ENCODE measurements at regions not wholly inside any gene's neighbourhood (a gene's known extent, or its start where the extent isn't known, plus 50 kb on each side); places are given as distances from the start of the nearest gene placed in this dataset.

DNA sequence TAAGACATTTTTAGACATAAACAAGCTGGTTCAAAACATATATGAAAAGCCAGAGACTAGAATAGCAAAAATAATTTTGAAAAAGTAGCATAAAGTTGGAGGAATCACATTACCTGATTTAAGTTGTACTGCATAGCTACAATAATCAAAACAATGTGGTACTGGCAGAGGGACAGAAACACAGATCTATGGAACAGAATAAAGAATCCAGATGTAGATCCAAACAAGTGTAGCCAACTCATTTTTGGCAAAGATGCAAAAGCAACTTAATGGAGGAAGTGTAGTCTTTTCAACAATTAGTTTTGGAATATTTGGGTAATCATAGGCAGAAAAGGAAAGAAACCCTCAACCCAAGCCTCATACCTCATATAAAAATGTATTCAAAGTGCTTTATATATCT lies 278.7 kb upstream of the ZNF521 start:
- DNase-seq: no peak

DNA sequence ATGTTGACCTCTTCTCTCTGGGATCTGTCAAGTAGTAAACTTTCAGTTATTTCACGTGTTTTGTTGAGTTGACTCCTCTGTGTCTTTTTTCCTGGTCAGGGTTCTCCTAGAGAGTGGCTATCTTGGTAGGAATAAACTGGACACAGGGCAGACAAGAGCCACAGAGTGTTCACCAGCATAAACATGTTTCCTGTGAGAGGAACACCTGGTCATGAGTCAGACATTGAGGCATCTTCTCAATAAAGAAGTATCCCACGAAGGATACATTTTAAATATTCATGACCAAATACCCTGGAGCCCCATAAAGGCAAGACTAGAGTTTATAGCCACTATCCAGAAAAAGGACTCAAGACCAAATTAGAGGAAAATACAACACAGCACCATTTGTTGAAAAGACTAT lies 269.7 kb upstream of the ZNF521 start:
- DNase-seq: no peak

DNA sequence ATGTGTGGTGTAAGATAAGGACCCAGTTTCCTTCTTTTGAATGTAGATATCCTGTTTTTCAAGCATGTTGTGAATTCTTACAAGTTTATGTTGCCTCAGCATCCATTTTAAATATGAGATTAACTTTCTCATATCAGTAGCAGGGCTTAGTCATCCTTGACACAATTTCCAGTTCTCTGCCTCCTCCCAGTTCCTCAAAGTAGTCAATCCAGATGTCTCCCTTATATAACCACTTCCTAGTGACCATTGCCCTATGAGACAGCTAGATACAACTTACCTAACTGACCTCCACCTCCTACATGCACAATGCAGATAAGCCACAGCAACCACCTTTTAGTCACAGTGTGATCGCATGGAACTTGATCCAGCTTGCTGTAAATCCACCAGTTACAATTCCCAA lies 269.2 kb upstream of the ZNF521 start:
- no peak for DNase-seq

DNA sequence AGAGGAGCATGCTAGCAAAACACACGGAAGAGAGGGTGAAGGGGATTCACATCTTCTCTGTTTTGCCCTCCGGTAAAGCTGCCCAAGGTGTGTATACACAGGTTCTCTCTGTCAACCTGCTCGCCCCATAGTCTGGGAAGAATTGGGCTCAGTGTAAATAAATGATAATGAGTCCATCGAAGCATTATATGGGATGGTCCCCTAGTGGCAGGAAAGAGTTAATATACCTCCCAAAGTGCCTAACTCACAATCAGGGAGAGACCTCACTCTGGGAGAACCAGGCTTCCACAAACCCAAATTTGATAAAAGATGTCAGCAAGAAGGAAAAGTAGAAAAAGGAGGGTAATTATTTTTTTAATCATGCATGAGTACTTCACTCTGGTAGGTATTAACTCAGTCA lies 262.2 kb upstream of the ZNF521 start:
- DNase-seq: no peak

DNA sequence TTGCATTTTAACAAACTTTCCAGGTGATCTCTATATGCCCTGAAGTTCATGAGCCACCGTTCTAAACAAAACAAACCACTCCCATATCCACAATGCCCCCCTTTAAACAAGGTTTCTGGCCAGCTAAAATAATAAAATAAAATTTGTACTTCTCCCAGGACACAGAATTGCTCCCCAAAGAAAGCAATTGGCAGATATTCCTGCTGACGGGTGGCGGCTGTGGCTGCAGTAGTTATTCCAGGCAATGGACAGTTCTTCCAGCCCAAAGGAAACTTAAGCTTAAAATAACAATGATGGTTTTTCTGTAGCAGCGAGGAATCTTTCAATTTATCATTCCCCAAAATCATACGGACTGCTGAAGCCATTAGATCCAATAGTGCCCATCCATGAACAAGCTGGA lies 260.5 kb upstream of the ZNF521 start:
- DNase-seq: no peak

DNA sequence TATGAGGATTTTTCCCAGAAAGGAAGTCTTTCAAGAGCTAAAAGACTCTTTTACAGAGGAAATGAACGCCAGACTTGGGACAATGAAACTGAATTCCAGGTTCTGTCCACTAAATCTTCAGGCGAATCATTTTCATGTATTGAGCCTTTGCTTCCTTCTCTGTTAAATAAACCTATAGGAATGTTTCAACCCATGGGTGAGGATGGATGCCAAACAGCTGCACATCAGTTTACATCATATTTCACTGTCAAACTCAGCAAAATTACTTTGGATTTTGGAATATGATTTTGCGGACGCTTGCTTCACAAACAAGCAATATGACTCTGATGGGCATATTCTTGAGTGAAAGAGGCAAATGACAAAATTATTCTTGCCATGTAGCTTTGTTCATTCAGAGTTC lies 256.1 kb upstream of the ZNF521 start:
- DNase-seq: no peak

DNA sequence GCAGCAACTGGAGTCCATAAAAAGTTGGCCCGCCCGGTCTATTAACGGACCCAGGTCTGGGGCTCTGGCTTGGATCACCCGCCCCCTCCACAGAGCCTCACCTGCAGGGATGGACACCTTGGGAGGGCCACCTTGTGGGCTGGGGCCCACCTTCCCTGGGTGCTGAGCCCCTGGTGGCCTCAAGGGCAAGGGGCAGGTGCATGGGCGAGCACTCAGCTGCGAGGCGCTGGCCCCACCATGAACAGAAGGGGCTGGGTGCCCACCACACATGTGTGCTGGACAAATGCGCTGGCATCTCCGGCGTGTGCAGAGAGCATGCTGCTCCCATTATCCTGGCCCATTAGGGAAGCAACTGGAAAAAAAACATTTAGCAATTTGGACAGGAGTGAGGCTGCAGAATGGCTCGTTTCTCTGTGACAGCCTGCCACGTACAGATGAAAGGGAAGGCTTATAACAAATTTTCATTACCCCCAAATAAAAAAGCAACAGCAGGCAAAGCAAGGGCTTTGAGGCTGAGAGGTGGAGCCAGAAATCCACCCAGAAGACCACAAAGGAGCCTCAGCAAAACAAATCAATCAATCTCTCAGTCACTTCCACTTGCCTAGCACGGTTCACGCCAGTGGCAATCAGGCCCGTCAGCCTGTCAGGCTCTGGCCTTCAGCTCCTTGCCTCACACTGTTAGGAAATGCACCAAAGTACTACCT lies 253.1 kb upstream of the ZNF521 start:
- no peak for DNase-seq

DNA sequence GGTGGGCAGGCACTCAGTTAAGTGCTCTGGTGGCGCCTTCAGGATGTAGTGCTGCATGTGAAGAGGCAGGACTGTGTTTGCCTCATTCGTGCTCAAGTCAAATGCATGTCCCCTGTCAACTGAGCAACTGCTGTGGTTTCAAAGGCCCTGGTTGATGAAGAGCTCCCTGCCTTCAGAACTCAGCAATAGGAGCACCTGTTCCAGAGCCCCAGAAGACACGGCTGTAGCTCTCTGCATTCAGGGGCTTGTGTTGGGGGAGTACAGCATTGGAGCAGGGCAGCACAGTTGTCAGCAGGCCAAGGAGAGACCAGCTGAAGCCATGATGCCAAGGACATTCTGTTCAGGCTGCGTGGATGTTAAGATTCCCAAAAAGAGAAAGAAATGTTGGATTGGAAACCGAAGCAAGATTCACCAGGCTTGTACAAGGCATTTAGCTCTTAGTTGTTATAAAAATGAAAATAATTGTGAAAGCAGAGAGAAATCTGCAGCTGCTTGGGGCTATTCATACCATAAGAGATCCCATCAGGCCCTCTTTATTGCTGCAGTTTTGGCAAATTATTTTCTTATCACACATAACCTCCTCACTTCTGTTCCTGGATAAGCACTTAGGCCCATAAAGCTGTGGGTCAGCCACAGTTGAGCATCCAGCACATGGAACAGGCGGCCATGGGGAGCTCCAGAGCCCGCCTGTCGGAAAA lies 252.4 kb upstream of the ZNF521 start:
- no peak for DNase-seq

DNA sequence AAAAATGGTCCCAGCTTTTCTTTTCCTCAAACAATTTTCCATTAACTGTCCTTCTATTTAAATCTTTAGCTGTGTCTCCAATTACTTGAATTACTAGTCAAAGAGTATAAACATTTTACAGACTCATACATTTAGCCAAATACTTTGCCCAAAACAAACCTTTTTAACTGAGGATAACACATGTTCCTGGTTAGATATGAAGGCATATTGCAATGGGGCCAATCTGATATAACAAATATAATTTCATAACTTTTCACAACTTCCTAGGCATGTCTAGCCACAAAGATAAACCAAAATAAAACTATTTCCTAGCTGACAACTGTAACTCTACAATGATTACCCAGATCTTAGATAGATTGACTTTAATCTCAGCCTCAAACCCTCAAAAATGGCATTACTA lies 247.5 kb upstream of the ZNF521 start:
- DNase-seq: no peak

DNA sequence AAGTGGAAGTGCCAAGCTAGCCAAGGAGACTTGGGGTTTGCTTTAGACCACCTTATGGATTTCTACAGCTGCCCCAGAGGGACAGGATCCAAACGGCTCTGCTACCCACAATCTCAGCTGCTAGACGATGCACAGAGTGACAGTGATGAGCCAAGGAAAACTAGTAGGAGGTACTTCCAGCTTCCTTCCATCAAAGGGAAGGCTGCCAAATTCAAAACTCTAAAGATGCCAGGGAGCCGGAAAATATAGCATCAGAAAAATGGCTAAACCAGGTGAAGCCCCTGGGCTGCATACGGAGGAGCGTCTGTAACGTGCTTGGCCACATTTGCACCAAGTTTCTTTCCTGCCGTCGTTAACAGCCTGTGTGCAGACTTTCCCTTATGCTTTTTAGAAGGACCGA lies 245.5 kb upstream of the ZNF521 start:
- no peak for DNase-seq

DNA sequence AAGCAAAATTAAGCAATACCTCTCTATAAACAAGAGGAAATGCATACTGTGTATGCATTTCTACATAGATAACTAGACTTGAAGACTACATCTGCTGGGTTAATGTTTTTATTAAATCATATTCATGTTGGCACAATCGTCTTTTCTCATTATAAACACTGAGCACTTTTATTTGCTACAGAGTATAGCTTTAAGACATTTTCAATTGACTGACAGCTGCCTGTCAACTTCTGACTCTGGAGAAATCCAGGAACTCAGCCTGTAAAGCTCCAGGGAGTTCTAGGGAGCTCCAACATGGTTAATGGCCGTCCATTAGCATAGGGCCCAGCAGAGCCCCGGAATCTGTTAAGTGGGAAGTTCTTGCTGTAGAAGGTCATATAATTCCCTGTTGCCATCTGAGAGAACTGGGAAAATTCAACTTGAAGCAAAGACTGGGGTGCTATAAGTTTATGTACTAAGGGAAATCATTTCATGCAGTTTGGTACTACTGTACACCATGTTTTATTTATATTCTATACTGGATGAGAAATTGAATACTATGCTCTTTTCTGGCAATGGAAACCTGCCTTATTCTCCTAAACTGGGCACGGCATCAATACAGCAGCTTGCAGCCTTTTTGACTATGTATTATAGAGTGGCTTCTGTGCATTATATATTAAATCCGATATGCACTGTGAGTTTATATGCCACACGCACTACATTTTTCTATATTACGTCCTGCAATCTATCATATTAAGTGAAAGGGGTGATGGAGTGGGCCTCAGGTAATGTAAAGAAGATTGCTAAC lies 243.5 kb upstream of the ZNF521 start:
- no peak for DNase-seq

DNA sequence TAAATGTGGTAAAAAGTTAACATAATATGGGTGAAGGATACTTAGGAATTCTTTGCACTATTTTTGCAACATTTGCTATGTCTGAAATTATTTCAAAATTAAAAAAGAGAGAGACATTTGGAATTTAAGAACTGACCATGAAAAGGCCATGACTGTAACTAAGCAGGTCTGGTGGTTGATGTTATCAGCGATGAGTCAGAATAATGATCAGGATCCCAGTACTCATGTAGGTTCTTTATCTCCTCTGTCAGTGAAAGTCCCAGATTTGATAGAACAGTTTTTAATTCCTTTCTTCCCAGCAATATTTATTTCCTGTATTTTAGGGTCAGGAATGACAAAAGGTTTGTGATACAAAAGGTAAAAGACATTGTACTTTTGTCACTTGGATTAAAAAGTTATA lies 242.4 kb upstream of the ZNF521 start:
- DNase-seq: no peak

DNA sequence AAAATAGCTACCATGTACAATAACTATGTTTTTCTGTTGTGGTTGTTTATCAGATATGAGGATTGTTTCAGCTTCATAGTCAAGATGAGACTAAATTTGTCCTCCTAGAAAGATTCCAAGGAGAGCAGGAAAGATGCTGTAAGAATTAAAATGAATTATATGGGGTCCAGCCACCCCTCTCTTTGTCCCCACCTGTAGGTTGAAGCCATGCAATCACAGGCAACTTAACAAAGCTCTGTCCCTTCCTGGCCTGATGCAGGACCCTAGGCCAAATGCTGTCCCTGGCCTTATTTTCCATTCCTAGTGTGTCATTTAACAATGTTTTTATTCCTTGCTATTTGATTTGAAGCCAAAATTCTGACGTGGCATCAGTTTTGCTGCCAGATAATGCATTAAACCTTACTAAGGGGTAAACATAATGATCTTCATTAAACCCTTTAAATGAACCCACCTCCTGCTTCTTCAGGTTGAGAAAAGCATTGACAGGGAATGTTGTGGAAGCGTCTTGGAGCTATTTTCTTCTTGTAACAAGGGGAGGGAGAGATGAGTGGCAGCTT lies 240.9 kb upstream of the ZNF521 start:
- DNase-seq: no peak

DNA sequence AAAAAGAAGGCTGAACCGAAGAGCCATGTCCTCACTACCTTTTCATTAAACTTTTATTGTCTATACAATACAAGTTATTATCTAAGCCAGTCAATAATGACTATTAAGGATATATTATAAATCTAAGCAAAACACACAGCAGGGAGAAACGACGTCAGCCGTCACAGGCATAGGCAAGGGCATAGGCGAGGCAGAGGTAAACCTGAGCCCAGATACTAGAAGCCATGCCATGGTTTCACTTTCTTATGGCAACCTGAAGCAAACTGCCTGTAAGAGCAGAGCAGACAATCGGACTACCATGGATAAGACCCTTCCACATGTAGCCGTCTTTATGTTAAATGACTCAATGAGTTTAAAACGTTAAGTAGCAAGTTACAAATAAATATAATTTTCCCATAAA lies 238.5 kb upstream of the ZNF521 start:
- no peak for DNase-seq

DNA sequence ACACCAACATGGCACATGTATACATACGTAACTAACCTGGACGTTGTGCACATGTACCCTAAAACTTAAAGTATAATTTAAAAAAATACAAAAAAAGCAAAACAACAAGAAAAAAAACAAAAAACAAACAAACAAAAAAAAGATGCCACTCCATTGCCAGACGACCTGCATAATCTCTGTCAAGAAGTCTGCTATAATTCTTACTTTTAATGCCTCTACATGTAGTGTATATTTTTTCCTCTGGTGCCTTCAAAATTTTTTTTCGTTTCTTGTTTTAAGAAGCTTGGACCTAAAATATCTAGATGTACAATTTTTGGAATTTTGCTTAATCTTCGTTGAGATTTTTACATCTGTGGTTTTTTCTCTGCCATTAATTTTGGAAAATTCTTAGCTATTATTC lies 235.6 kb upstream of the ZNF521 start:
- DNase-seq: no peak

DNA sequence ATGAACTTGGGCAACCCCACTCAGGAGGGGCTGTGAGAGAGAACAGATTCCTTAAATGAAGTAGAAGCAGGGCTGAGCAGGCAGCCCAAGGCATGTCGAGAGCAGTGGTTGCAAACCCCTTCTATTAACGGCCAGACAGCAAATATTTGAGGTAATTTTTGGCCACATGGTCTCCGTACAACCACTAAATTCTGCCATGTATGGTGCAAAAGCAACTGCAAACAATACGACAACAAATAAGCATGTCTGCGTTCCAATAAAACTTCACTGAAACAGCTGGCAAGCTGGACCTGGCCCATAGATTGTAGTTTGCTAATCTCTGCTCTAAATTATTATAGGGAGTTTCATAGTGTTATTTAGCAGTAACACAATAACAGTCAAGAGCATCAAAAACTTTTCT lies 217.0 kb upstream of the ZNF521 start:
- DNase-seq: no peak

DNA sequence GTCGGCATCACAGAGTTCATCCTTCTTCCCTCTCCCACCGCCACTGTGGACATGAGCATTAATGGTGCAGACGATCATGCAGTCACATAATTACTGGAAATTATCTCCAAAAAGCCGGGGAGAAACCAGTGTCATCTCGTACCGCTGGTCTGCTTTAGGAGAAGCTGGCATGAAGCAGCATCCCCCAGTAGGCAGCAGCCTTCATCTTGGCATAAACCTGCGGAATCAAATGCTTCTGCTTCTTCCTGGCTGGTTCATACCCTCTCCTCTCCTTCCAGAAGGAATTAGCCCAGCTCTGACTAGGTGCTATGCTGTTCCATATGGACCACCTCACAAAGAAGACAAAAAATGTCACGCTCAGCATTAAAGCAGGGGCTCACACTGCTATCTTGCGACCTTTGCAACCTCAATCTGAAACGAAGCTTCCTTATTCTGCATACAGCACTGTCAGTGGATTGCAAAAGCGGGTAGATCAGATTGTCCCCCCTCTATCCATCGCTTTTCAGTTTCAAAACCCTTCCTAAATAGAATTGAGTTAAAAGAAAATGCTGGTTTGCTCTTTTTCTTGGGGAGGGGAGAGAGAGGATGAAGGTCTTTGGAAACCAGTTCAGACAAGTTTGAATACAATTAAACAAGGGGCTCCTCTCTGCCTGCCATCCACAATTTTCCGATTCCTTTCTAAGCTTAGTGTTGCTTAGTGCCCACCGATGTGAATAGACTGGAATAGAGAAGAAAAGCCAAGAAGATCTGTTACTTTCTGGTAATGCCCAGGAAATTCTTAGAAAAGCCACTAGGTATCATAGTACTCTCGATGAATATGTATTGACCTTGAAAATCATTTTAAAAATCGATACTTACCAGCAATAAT lies 212.1 kb upstream of the ZNF521 start:
- no peak for DNase-seq

DNA sequence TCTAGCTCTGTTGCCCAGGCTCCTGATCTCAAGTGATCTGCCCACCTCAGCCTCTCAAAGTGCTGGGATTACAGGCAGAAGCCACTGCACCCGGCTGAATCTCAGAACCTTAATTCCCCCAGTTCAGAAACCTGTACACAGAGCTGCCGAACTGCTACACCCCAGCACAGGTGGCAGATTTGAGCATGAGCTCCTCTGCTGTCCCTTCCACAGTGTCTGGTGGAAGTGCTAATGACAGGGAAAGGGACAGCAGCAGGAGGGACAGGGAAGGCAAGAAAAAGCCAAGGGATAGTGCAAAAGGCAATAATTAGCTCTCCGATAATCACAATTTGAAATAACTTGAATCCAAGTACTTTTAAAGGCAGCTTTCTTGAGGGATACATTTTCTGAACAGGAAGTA lies 211.4 kb upstream of the ZNF521 start:
- DNase-seq: no peak

DNA sequence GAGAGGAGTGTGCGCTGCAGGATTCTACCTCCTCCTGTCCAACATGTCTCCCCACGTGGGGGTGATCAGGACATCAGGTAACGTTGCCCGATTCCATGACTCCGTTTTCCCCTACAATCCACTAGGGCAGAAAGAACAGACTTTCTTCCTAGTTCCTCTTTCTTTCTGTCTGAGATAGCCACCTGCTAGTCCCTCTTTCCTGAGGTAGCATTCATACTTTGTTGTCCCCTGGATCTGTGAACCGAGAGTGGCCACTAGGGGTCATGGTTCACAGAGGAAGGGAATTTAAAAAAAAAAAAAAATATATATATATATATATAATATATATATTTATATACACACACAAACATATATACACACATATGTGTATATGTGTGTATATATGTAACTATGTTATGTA lies 210.0 kb upstream of the ZNF521 start:
- no peak for DNase-seq

DNA sequence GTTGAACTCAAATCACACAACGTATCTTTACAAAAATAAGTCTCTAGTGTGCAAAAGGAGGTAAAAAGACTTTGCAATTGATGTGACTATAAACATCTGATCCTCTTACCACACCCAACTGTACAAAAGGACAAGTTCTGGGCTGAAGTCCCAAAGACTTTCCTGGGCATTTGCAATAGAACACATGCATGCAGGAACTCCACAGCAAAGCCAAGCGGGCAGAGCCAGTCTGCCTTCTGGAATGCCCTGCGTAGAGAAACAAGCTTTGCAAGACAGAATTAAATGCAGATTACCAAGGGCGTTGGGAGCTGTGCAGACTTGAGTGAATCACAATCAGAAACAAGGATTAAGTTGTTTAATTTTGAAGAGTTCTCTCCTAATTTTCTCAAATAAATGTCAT lies 208.4 kb upstream of the ZNF521 start:
- DNase-seq: no peak

DNA sequence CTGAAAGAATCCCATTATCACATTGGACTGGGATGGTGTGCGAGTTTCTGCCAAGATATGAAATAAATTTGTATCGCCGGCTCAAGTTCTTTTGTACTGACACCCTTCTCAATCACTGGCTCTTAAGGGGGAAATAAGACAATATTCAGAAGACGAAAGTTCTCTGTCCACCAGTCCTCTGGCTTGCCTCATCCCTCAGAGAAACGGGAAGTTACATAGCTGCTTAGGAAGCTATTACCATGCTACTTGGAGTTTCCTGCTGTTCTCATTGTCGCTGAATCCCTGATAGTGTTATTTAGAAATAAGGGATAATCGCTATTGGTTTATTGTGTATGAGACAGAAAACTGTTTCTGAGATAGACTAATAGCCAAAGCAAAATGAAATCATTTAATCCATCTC lies 205.0 kb upstream of the ZNF521 start:
- DNase-seq: no peak

DNA sequence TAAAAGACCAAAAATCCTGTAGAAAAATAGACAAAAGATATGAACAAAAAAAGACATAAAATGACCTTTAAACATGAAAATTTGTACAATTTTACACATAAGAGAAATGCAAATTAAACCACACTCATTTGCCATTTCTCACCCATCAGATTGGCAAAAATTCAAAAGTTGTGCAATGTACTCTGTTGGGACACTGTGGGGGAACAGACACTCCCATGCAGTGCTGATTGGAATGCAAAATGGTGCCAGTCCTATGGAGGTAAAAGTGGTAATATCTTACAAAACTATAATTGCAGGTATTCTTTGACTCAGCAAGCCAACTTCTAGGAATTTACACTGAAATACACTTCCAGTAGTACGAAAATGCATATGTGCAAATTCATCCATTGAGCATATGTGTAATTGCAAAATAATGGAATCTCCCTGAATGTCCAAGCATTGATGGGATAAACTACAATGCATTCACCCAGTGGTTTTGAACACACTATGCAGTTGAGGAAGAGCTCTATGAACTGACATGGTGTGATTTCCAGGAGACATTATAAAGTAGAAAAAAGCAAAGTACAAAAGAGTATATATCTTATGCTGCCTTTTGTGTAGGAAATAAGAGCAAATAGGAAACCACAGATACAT lies 201.8 kb upstream of the ZNF521 start:
- DNase-seq: no peak

Measured in activated CD8-positive, alpha-beta memory T cell treated with anti-CD3 and anti-CD28 coated beads, Interleukin-2, amount 50 U/mL, for 4 hours (primary cell).